ENCODE measurements at regions not wholly inside any gene's neighbourhood (a gene's known extent, or its start where the extent isn't known, plus 50 kb on each side); places are given as distances from the start of the nearest gene placed in this dataset.
"Not testable (repeated sequence)": the region's sequence is repeated elsewhere in the genome, so short reads cannot be mapped to it uniquely, and the experiment has no call there.

GRCh38 chr3:115396801-115397200 is 226.5 kb upstream of the GAP43 start:
- Mint-ChIP-seq H3K9me3 (no peaks in the 10 kb centered on the region), H3K36me3 (no peaks in the 10 kb centered on the region)
- DNase-seq (ENCODE audit: low spot score in 2 of 2) = no peak

DNA sequence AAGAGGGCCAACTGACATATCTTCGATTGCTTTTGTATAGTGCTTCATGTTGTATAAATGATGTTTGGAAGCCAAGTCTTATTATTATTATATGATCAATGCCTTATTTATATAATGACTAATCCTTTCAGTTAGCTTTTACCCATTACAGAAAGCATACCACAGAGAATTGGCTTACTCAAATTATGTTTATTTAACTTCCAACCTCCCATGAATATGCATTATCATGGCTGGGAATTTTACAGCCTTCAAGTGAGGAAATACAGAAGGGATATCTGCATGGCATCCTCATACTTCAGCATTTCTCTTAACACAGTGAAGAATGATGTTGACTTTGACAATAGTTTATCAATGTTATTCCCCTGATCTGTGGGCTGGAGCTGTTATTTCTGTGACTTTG is 225.9 kb upstream of the GAP43 start:
- ATAC-seq = no peak
- H3K27ac Mint-ChIP-seq = no peak overlapping the region
- no peaks in the 10 kb centered on the region for H3K36me3 Mint-ChIP-seq

More at GRCh38 chr3:115396801-115397200, 226.5 kb upstream of the GAP43 start:
- no peak for ATAC-seq
- no peak overlapping the region for H3K27ac Mint-ChIP-seq

GRCh38 chr3:115398506-115398905 is 224.8 kb upstream of the GAP43 start:
- DNase-seq (ENCODE audit: low spot score in 2 of 2) (no peak), ATAC-seq (no peak)
- H3K9me3 Mint-ChIP-seq = no peaks in the 10 kb centered on the region
- no peak overlapping the region for H3K27ac Mint-ChIP-seq
- no peaks in the 10 kb centered on the region for H3K36me3 Mint-ChIP-seq

More for the DNA sequence above, 225.9 kb upstream of the GAP43 start:
- DNase-seq (ENCODE audit: low spot score in 2 of 2) = no peak
- H3K9me3 Mint-ChIP-seq = no peaks in the 10 kb centered on the region

DNA sequence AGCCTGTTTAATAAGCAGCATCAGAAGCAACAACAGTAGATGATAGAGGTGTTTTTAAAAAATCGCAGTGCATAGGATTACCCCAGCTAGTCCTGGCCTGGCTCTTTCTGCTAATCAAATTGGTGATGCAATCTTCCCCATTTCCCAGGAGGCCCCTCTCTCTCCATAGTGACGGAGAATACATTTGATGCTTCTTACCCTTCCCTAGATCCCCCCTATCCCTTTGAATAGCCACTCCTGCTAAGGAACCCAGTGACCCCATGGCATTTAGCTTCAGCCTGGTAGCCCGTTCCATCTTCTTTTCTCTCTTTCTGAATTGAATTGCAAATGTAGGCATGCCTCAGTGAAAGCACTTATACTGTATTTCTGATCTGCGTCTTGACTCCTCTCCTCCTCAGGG is 223.6 kb upstream of the GAP43 start:
- DNase-seq (ENCODE audit: low spot score in 2 of 2) = no peak
- H3K36me3 Mint-ChIP-seq = no peaks in the 10 kb centered on the region
- H3K9me3 Mint-ChIP-seq = no peaks in the 10 kb centered on the region
- no peak overlapping the region for H3K27ac Mint-ChIP-seq
- no peak for ATAC-seq

GRCh38 chr3:115401298-115401697 is 222.0 kb upstream of the GAP43 start:
- H3K36me3 Mint-ChIP-seq = no peaks in the 10 kb centered on the region
- H3K9me3 Mint-ChIP-seq = no peaks in the 10 kb centered on the region
- DNase-seq (ENCODE audit: low spot score in 2 of 2) (no peak), ATAC-seq (no peak)
- no peak overlapping the region for H3K27ac Mint-ChIP-seq

- Mint-ChIP-seq H3K36me3 (no peaks in the 10 kb centered on the region), H3K9me3 (no peaks in the 10 kb centered on the region), H3K27ac (no peak overlapping the region)
- DNase-seq (ENCODE audit: low spot score in 2 of 2) = no peak
- no peak for ATAC-seq
Observed at GRCh38 chr3:115401851-115402501, 221.3 kb upstream of the GAP43 start.

- Mint-ChIP-seq H3K9me3 (no peaks in the 10 kb centered on the region), H3K36me3 (no peaks in the 10 kb centered on the region), H3K27ac (no peak overlapping the region)
- no peak for DNase-seq (ENCODE audit: low spot score in 2 of 2)
- no peak for ATAC-seq
Observed at GRCh38 chr3:115402651-115403050, 220.7 kb upstream of the GAP43 start.

- Mint-ChIP-seq H3K36me3 (no peaks in the 10 kb centered on the region), H3K27ac (no peak overlapping the region), H3K9me3 (no peaks in the 10 kb centered on the region)
- ATAC-seq = no peak
- DNase-seq (ENCODE audit: low spot score in 2 of 2) = no peak
Observed at GRCh38 chr3:115403786-115404185, 219.5 kb upstream of the GAP43 start.

- Mint-ChIP-seq H3K36me3 (no peaks in the 10 kb centered on the region), H3K27ac (no peak overlapping the region), H3K9me3 (no peaks in the 10 kb centered on the region)
- no peak for DNase-seq (ENCODE audit: low spot score in 2 of 2)
- ATAC-seq = no peak
Observed at GRCh38 chr3:115409596-115409995, 213.7 kb upstream of the GAP43 start.

DNA sequence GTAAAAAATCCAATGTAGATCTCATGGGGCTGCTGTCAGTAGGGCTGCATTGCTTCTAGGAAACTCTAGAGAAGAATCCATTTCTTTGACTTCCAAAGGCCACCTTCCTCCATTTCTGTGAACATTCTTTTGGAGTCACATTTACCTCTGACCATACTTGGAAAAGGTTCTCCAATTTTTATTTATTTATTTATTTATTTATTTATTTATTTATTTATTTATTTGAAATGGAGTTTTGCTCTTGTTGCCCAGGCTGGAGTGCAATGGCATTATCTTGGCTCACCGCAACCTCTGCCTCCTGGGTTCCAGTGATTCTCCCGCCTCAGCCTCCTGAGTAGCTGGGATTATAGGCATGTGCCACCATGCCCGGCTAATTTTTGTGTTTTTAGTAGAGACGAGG is 208.7 kb upstream of the GAP43 start:
- ATAC-seq; DNase-seq (ENCODE audit: low spot score in 2 of 2); H3K9me3 Mint-ChIP-seq; H3K36me3 Mint-ChIP-seq; H3K27ac Mint-ChIP-seq: not testable (repeated sequence)

GRCh38 chr3:115415246-115415996 is 207.9 kb upstream of the GAP43 start:
- no peaks in the 10 kb centered on the region for H3K36me3 Mint-ChIP-seq
- H3K27ac Mint-ChIP-seq = no peak overlapping the region
- ATAC-seq (no peak), DNase-seq (ENCODE audit: low spot score in 2 of 2) (no peak)
- no peaks in the 10 kb centered on the region for H3K9me3 Mint-ChIP-seq

GRCh38 chr3:115418583-115418982 is 204.7 kb upstream of the GAP43 start:
- no peak for DNase-seq (ENCODE audit: low spot score in 2 of 2)
- H3K9me3 Mint-ChIP-seq = no peaks in the 10 kb centered on the region
- no peak for ATAC-seq
- H3K27ac Mint-ChIP-seq = no peak overlapping the region
- no peaks in the 10 kb centered on the region for H3K36me3 Mint-ChIP-seq

DNA sequence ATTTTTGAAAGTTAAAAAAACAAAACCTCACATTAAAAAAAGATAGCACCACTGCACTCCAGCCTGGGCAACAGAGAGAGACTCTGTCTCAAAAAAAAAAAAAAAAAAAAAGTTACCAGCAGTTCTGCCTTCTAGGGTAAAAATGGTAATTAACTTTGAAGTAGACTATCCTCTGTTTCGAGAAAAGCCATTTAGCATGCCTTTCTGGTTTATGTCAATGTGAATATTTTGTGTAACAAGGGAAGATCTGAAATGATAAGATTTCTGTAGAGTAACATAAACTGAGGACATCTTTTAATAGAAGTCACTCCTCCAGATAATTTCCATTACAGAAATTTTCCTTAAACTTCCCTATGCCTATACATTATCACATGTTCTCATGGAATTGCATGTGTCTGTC is 203.2 kb upstream of the GAP43 start:
- DNase-seq (ENCODE audit: low spot score in 2 of 2) (no peak), ATAC-seq (no peak)
- Mint-ChIP-seq H3K9me3 (no peaks in the 10 kb centered on the region), H3K27ac (no peak overlapping the region), H3K36me3 (no peaks in the 10 kb centered on the region)

DNA sequence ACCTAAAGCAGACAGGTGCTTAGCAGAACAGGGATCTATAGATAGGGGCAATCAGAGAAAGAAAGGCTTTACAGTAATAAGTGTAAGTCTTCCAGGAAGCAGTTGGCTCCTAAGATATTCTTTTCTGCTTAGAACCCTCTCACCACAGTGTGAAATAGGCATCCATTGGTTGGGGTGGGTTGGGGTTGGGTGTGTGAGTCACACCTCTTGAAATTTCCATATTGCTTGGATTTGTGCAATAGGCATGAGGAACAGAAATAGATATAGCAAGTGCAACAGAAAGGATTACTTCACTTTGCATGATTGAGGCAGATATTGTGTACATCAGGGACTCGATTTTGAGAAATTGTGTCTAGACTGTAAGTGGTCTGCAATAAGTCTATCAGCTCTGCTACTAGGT is 200.1 kb upstream of the GAP43 start:
- Mint-ChIP-seq H3K36me3 (no peaks in the 10 kb centered on the region), H3K27ac (no peak overlapping the region), H3K9me3 (peaks cover 0 to 5% of the 10 kb centered on the region in 2 donors)
- DNase-seq (ENCODE audit: low spot score in 2 of 2) = no peak
- no peak for ATAC-seq

- ATAC-seq (no peak), DNase-seq (ENCODE audit: low spot score in 2 of 2) (no peak)
- no peak overlapping the region for H3K27ac Mint-ChIP-seq
Observed at GRCh38 chr3:115428841-115429240, 194.5 kb upstream of the GAP43 start.

GRCh38 chr3:115436767-115437301 is 186.5 kb upstream of the GAP43 start:
- no peaks in the 10 kb centered on the region for H3K9me3 Mint-ChIP-seq
- no peak for DNase-seq (ENCODE audit: low spot score in 2 of 2)
- H3K36me3 Mint-ChIP-seq = no peaks in the 10 kb centered on the region
- ATAC-seq = peak; percentile 33 to 48
- no peak overlapping the region for H3K27ac Mint-ChIP-seq

More at GRCh38 chr3:115428841-115429240, 194.5 kb upstream of the GAP43 start:
- no peaks in the 10 kb centered on the region for H3K36me3 Mint-ChIP-seq
- H3K9me3 Mint-ChIP-seq = peaks cover 0 to 5% of the 10 kb centered on the region in 2 donors

GRCh38 chr3:115438799-115439198 is 184.5 kb upstream of the GAP43 start:
- H3K36me3 Mint-ChIP-seq = no peaks in the 10 kb centered on the region

DNA sequence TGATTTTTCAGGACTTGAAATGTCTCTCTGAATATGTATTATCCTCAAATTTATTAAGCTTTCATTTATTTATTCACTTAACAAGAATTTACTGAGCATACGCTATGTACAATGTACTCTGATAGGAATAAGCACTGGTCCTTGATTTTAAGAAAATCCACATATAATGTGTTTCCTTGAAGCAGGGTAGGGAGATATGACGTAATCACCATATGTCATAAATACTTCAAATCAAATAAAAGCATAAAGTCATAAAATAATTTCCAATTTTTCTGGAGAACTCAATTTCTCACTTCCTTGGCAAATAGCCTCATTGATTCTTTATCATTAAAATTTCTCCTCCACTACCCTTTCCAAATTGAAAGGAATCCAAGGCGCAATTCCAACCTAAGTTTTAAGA is 177.8 kb upstream of the GAP43 start:
- no peak for ATAC-seq
- Mint-ChIP-seq H3K27ac (no peak overlapping the region), H3K36me3 (no peaks in the 10 kb centered on the region), H3K9me3 (no peaks in the 10 kb centered on the region)
- DNase-seq (ENCODE audit: low spot score in 2 of 2) = no peak

More at GRCh38 chr3:115438799-115439198, 184.5 kb upstream of the GAP43 start:
- no peak overlapping the region for H3K27ac Mint-ChIP-seq
- ATAC-seq = no peak
- DNase-seq (ENCODE audit: low spot score in 2 of 2) = no peak
- no peaks in the 10 kb centered on the region for H3K9me3 Mint-ChIP-seq
